WTC11 (cell line): ENCODE measurements at regions not wholly inside any gene's neighbourhood (a gene's known extent, or its start where the extent isn't known, plus 50 kb on each side); places are given as distances from the start of the nearest gene placed in this dataset.

Experiments used
- ATAC-seq: fragments of 200-7000 bp; cut with Tn5 transposase; 2 replicates; pipeline ENCODE4 v1.10.0; 2021; ENCODE audit warnings: mild to moderate bottlenecking, moderate library complexity
- CTCF ChIA-PET: fragments of 300-600 bp; sonication (Branson Sonifier 250); formaldehyde crosslinking; loops from one replicate; lab custom pipeline; 2021; ENCODE audit warnings: antibody characterized with exemption; lab: Charles Lee
- POLR2A ChIA-PET: fragments of 350-600 bp; sonication (Branson Sonifier 250); formaldehyde crosslinking; loops from one replicate; lab custom pipeline; 2021; ENCODE audit warnings: antibody characterized with exemption; lab: Charles Lee
- DNase-seq: peaks from one replicate; pipeline ENCODE4 v3.0.0; 2021; ENCODE audit warnings: low spot score
- H3K27ac Mint-ChIP-seq: 2 replicates; pipeline ENCODE4 v1.8.0; 2021; ENCODE audit warnings: mixed read lengths
- H3K27me3 Mint-ChIP-seq: 2 replicates; pipeline ENCODE4 v1.8.0; 2021; ENCODE audit warnings: low read depth, mild to moderate bottlenecking, moderate library complexity, mixed read lengths
- H3K36me3 Mint-ChIP-seq: 2 replicates; pipeline ENCODE4 v1.8.0; 2021; ENCODE audit warnings: mixed read lengths
- H3K4me1 Mint-ChIP-seq: 2 replicates; pipeline ENCODE4 v1.8.0; 2022; ENCODE audit warnings: mixed read lengths
- H3K4me3 Mint-ChIP-seq: 2 replicates; pipeline ENCODE4 v1.8.0; 2021; ENCODE audit warnings: mild to moderate bottlenecking, moderate library complexity, mixed read lengths
- H3K9me3 Mint-ChIP-seq: 2 replicates; pipeline ENCODE4 v1.8.0; 2021; ENCODE audit warnings: mixed read lengths
- ARID4B ChIP-seq: sonication (generic); formaldehyde crosslinking; IDR thresholded peaks from 2 replicates; pipeline ENCODE4 v1.8.0; 2023; ENCODE audit warnings: missing genetic modification reagents, mild to moderate bottlenecking, borderline replicate concordance
- ATF1 ChIP-seq: sonication (generic); formaldehyde crosslinking; IDR thresholded peaks from 2 replicates; pipeline ENCODE4 v1.8.1; 2023; ENCODE audit warnings: mild to moderate bottlenecking, moderate library complexity, missing genetic modification reagents
- ESRRA ChIP-seq: sonication (generic); formaldehyde crosslinking; IDR thresholded peaks from 2 replicates; pipeline ENCODE4 v1.8.1; 2022; ENCODE audit warnings: mild to moderate bottlenecking, missing genetic modification reagents, borderline replicate concordance
- FOXK1 ChIP-seq: sonication (generic); formaldehyde crosslinking; IDR thresholded peaks from 2 replicates; pipeline ENCODE4 v1.8.0; 2022; ENCODE audit warnings: mild to moderate bottlenecking, moderate library complexity, missing genetic modification reagents
- IRF2 ChIP-seq: sonication (generic); formaldehyde crosslinking; IDR thresholded peaks from 2 replicates; pipeline ENCODE4 v1.8.0; 2022; ENCODE audit warnings: low read depth, missing genetic modification reagents, borderline replicate concordance
- JAZF1 ChIP-seq: fragments of 250-450 bp; sonication (Bioruptor Pico); IDR thresholded peaks from 2 replicates; pipeline ENCODE4 v1.9.0; 2021; ENCODE audit warnings: moderate library complexity, mild to moderate bottlenecking, inconsistent platforms
- MLX ChIP-seq: sonication (generic); formaldehyde crosslinking; IDR thresholded peaks from 2 replicates; pipeline ENCODE4 v1.8.1; 2023; ENCODE audit warnings: mild to moderate bottlenecking, missing genetic modification reagents, moderate library complexity
- MXD4 ChIP-seq: fragments of 250-450 bp; sonication (Bioruptor Pico); IDR thresholded peaks from 2 replicates; pipeline ENCODE4 v1.8.0; 2021; ENCODE audit warnings: mild to moderate bottlenecking, moderate library complexity, borderline replicate concordance
- RORB ChIP-seq: fragments of 250-450 bp; sonication (Bioruptor Pico); IDR thresholded peaks from 2 replicates; pipeline ENCODE4 v1.9.0; 2021; ENCODE audit warnings: mild to moderate bottlenecking
- SMAD4 ChIP-seq: sonication (generic); formaldehyde crosslinking; IDR thresholded peaks from 2 replicates; pipeline ENCODE4 v1.8.0; 2022; ENCODE audit warnings: mild to moderate bottlenecking, missing genetic modification reagents
- SOX15 ChIP-seq: fragments of 250-450 bp; sonication (Bioruptor Pico); IDR thresholded peaks from 2 replicates; pipeline ENCODE4 v1.9.0; 2021; ENCODE audit warnings: mild to moderate bottlenecking
- SP1 ChIP-seq: sonication (generic); formaldehyde crosslinking; conservative IDR thresholded peaks from 2 replicates; pipeline ENCODE4 v1.8.1; 2022; ENCODE audit warnings: missing genetic modification reagents
- TEAD4 ChIP-seq: sonication (generic); formaldehyde crosslinking; IDR thresholded peaks from 2 replicates; pipeline ENCODE4 v1.8.0; 2022; ENCODE audit warnings: mild to moderate bottlenecking, missing genetic modification reagents
- ZNF121 ChIP-seq: sonication (generic); formaldehyde crosslinking; IDR thresholded peaks from 2 replicates; pipeline ENCODE4 v1.8.0; 2023; ENCODE audit warnings: missing genetic modification reagents
- ZNF138 ChIP-seq: sonication (generic); formaldehyde crosslinking; conservative IDR thresholded peaks from 2 replicates; pipeline ENCODE4 v1.8.1; 2022; ENCODE audit warnings: mild to moderate bottlenecking, moderate library complexity, missing genetic modification reagents
- ZNF219 ChIP-seq: sonication (generic); formaldehyde crosslinking; IDR thresholded peaks from 2 replicates; pipeline ENCODE4 v1.8.0; 2023; ENCODE audit warnings: missing genetic modification reagents, mild to moderate bottlenecking, borderline replicate concordance
- ZNF281 ChIP-seq: sonication (generic); formaldehyde crosslinking; IDR thresholded peaks from 2 replicates; pipeline ENCODE4 v1.8.0; 2023; ENCODE audit warnings: mild to moderate bottlenecking, missing genetic modification reagents
- ZNF416 ChIP-seq: fragments of 250-450 bp; sonication (Bioruptor Pico); IDR thresholded peaks from 2 replicates; pipeline ENCODE4 v1.9.0; 2021; ENCODE audit warnings: mild to moderate bottlenecking, inconsistent platforms
- TF ChIP-seq, protein P1 (sequence below): sonication (generic); formaldehyde crosslinking; IDR thresholded peaks from 2 replicates; pipeline ENCODE4 v1.8.0; 2022; ENCODE audit warnings: missing genetic modification reagents
- TF ChIP-seq, protein P2 (sequence below): sonication (generic); formaldehyde crosslinking; IDR thresholded peaks from 2 replicates; pipeline ENCODE4 v1.8.1; 2022; ENCODE audit warnings: mild to moderate bottlenecking, missing genetic modification reagents, moderate library complexity, borderline replicate concordance

DNA sequence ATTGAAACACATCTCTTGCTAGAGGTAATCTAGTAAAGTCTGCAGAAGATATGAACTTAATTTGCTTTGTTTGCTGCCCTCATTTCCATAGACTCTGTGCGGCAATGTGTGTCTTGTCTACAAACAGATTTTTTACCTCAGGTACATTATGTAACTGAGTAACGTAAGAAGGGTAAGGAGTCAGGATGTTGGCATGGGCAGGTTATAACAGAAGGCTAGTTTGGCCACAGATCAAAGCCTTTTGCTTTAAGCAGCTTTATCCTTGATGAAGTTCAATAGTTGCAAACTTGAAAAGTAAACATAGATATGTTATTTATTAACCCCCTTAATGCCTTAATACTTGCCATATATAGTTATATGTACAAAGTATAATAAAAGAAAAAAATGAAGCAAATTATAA lies 391.6 kb upstream of the FKBP1C start:
- no peak for DNase-seq
- POLR2A ChIA-PET = no interaction called here
- H3K9me3 Mint-ChIP-seq = peaks cover 57% of the 10 kb centered on the region
- peaks cover 21% of the 10 kb centered on the region for H3K4me1 Mint-ChIP-seq
- no peak overlapping the region for H3K4me3 Mint-ChIP-seq
- peaks cover 43% of the 10 kb centered on the region for H3K36me3 Mint-ChIP-seq
- H3K27me3 Mint-ChIP-seq = no peaks in the 10 kb centered on the region
- H3K27ac Mint-ChIP-seq = no peak overlapping the region
- CTCF ChIA-PET = no interaction called here
- ATAC-seq = no peak
- TF ChIP-seq, protein P1, sequence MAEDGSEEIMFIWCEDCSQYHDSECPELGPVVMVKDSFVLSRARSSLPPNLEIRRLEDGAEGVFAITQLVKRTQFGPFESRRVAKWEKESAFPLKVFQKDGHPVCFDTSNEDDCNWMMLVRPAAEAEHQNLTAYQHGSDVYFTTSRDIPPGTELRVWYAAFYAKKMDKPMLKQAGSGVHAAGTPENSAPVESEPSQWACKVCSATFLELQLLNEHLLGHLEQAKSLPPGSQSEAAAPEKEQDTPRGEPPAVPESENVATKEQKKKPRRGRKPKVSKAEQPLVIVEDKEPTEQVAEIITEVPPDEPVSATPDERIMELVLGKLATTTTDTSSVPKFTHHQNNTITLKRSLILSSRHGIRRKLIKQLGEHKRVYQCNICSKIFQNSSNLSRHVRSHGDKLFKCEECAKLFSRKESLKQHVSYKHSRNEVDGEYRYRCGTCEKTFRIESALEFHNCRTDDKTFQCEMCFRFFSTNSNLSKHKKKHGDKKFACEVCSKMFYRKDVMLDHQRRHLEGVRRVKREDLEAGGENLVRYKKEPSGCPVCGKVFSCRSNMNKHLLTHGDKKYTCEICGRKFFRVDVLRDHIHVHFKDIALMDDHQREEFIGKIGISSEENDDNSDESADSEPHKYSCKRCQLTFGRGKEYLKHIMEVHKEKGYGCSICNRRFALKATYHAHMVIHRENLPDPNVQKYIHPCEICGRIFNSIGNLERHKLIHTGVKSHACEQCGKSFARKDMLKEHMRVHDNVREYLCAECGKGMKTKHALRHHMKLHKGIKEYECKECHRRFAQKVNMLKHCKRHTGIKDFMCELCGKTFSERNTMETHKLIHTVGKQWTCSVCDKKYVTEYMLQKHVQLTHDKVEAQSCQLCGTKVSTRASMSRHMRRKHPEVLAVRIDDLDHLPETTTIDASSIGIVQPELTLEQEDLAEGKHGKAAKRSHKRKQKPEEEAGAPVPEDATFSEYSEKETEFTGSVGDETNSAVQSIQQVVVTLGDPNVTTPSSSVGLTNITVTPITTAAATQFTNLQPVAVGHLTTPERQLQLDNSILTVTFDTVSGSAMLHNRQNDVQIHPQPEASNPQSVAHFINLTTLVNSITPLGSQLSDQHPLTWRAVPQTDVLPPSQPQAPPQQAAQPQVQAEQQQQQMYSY = no peak
- TF ChIP-seq IRF2 (CRISPR knock-in tag) (no peak), ZNF121 (CRISPR knock-in tag) (no peak), ESRRA (CRISPR knock-in tag) (no peak), ATF1 (CRISPR knock-in tag) (no peak), MLX (CRISPR knock-in tag) (no peak), ZNF416 (CRISPR knock-in tag) (no peak), ZNF138 (no peak), MXD4 (no peak), FOXK1 (CRISPR knock-in tag) (no peak), ZNF219 (CRISPR knock-in tag) (no peak), TEAD4 (CRISPR knock-in tag) (no peak)

GRCh38 chr6:62808565-62809293 lies 402.5 kb upstream of the FKBP1C start:
- Mint-ChIP-seq H3K36me3 (peaks cover 7% of the 10 kb centered on the region), H3K4me3 (no peak overlapping the region), H3K27ac (no peak overlapping the region), H3K9me3 (peaks cover 21% of the 10 kb centered on the region), H3K4me1 (peaks cover 17% of the 10 kb centered on the region), H3K27me3 (no peaks in the 10 kb centered on the region)
- CTCF ChIA-PET = no interaction called here
- ATAC-seq (no peak), DNase-seq (no peak)
- POLR2A ChIA-PET = no interaction called here
- no peak for TF ChIP-seq SOX15
- no peak for TF ChIP-seq RORB (CRISPR knock-in tag)
- no peak for TF ChIP-seq ZNF281 (CRISPR knock-in tag)
- no peak for TF ChIP-seq ARID4B (CRISPR knock-in tag)
- no peak for TF ChIP-seq SMAD4
- TF ChIP-seq ZNF219 (CRISPR knock-in tag) = no peak
- TF ChIP-seq JAZF1 = no peak
- TF ChIP-seq, protein P2, sequence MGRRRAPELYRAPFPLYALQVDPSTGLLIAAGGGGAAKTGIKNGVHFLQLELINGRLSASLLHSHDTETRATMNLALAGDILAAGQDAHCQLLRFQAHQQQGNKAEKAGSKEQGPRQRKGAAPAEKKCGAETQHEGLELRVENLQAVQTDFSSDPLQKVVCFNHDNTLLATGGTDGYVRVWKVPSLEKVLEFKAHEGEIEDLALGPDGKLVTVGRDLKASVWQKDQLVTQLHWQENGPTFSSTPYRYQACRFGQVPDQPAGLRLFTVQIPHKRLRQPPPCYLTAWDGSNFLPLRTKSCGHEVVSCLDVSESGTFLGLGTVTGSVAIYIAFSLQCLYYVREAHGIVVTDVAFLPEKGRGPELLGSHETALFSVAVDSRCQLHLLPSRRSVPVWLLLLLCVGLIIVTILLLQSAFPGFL (CRISPR knock-in tag) = no peak
- TF ChIP-seq SP1 (CRISPR knock-in tag) = no peak
